OCI-LY7 (cell line): ENCODE measurements at regions not wholly inside any gene's neighbourhood (a gene's known extent, or its start where the extent isn't known, plus 50 kb on each side); places are given as distances from the start of the nearest gene placed in this dataset.

Experiments used
- BruUV-seq: library from RNA; stranded (reverse); fragments of 400-500 nt; replicated peaks from 2 replicates; lab custom pipeline; 2021; lab: Mats Ljungman, UMichigan
- CTCF ChIA-PET: fragments of 300-600 bp; sonication (Branson Sonifier 250); formaldehyde crosslinking; loops from one replicate; lab custom pipeline; 2022; ENCODE audit warnings: antibody characterized with exemption; ENCODE audit not compliant: unreplicated experiment; lab: Charles Lee
- POLR2A ChIA-PET: fragments of 300-600 bp; sonication (Branson Sonifier 250); formaldehyde crosslinking; loops from one replicate; lab custom pipeline; 2022; ENCODE audit warnings: antibody characterized with exemption; lab: Charles Lee
- DNase-seq: peaks from one replicate; pipeline ENCODE4 v3.0.0-alpha.2; 2015; ENCODE audit warnings: low spot score
- H2AFZ ChIP-seq: fragments of 200-600 bp; sonication (generic), shearing (Covaris generic); 2 replicates; pipeline ENCODE4 v1.6.1; 2014; ENCODE audit warnings: mild to moderate bottlenecking, antibody characterized with exemption, low read length, moderate library complexity
- H3K27ac ChIP-seq: fragments of 200-600 bp; sonication (generic); 2 replicates; pipeline ENCODE4 v1.5.1; 2014; ENCODE audit warnings: mixed run types, low read depth, mild to moderate bottlenecking, moderate library complexity, low read length, inconsistent platforms; ENCODE audit not compliant: poor library complexity, severe bottlenecking
- H3K36me3 ChIP-seq: fragments of 200-600 bp; sonication (generic); 2 replicates; pipeline ENCODE4 v1.6.1; 2014; ENCODE audit warnings: mild to moderate bottlenecking, antibody characterized with exemption, low read length, moderate library complexity, mixed read lengths; ENCODE audit not compliant: insufficient read depth
- H3K4me1 ChIP-seq: fragments of 200-600 bp; sonication (generic); 2 replicates; pipeline ENCODE4 v1.5.1; 2014; ENCODE audit warnings: mild to moderate bottlenecking, low read length; ENCODE audit not compliant: insufficient read depth, poor library complexity, severe bottlenecking
- H3K4me2 ChIP-seq: fragments of 200-600 bp; sonication (generic); 2 replicates; pipeline ENCODE4 v1.6.1; 2014; ENCODE audit warnings: mild to moderate bottlenecking, low read length
- H3K4me3 ChIP-seq: fragments of 200-600 bp; sonication (generic); 2 replicates; pipeline ENCODE4 v1.5.1; 2014; ENCODE audit warnings: mild to moderate bottlenecking, low read depth, low read length; ENCODE audit not compliant: poor library complexity, severe bottlenecking
- H3K79me2 ChIP-seq: fragments of 200-600 bp; sonication (generic); 2 replicates; pipeline ENCODE4 v1.6.1; 2016; ENCODE audit warnings: low read depth, mild to moderate bottlenecking, low read length, moderate library complexity, mixed read lengths; ENCODE audit not compliant: insufficient read depth
- H3K9me2 ChIP-seq: fragments of 200-600 bp; sonication (generic); 2 replicates; pipeline ENCODE4 v1.6.1; 2016; ENCODE audit warnings: mild to moderate bottlenecking, low read length, mixed read lengths; ENCODE audit not compliant: insufficient read depth
- H3K9me3 ChIP-seq: fragments of 200-600 bp; sonication (generic); 2 replicates; pipeline ENCODE4 v1.6.1; 2014; ENCODE audit warnings: mild to moderate bottlenecking, mixed run types, low read length, mixed read lengths
- H4K20me1 ChIP-seq: fragments of 200-600 bp; sonication (generic); 2 replicates; pipeline ENCODE4 v1.6.1; 2014; ENCODE audit warnings: mild to moderate bottlenecking, antibody characterized with exemption, low read length, moderate library complexity, mixed read lengths; ENCODE audit not compliant: insufficient read depth
- EZH2phosphoT487 ChIP-seq: fragments of 200-600 bp; sonication (generic); IDR thresholded peaks from 2 replicates; pipeline ENCODE4 v1.6.1; 2018; ENCODE audit warnings: low read depth, borderline replicate concordance, mild to moderate bottlenecking, mixed run types, antibody characterized with exemption, low read length, moderate library complexity, mixed read lengths
- intact Hi-C: fragments of 100-400 bp; cut with micrococcal nuclease; formaldehyde crosslinking; loops from one replicate; pipeline ENCODE4 v1.10.0; 2022; ENCODE audit not compliant: unreplicated experiment
- TF ChIP-seq, protein P1 (sequence below): fragments of 200-600 bp; sonication (generic); conservative IDR thresholded peaks from 2 replicates; pipeline ENCODE4 v1.5.1; 2014; ENCODE audit warnings: mild to moderate bottlenecking, antibody characterized with exemption, low read length, moderate library complexity, mixed read lengths

DNA sequence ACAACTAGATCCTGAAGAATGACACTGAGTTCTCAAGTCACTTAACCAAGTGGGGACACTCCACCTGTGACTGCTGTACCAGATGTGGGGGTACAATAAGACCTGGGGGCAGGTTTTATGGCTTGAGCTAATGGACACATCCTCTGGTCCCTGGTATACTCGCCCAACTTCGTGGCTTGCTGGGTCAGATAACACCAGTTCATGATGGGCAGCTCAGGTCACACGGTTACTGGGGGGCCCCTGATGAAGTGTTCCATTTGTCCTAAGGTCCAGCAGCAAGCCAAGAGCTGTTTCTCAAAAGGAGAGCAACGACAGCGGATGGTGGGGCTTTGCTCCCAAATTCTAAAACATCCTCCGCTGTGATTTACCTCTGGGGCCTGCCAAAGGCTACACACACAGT, 1368.4 kb downstream of the BRD1 start:
- ChIA-PET POLR2A (no interaction called here), CTCF (no interaction called here)
- Histone ChIP-seq H3K9me3 (no peaks in the 10 kb centered on the region), H3K79me2 (no peaks in the 10 kb centered on the region), H3K9me2 (no peaks in the 10 kb centered on the region), H4K20me1 (no peaks in the 10 kb centered on the region), H3K27ac (no peak overlapping the region), H3K36me3 (no peaks in the 10 kb centered on the region), H3K4me2 (no peak overlapping the region), H3K4me3 (no peak overlapping the region), H2AFZ (no peak overlapping the region), H3K4me1 (no peaks in the 10 kb centered on the region)
- intact Hi-C loops, result no loop called here
- TF ChIP-seq EZH2phosphoT487, result no peak
- TF ChIP-seq, protein P1, sequence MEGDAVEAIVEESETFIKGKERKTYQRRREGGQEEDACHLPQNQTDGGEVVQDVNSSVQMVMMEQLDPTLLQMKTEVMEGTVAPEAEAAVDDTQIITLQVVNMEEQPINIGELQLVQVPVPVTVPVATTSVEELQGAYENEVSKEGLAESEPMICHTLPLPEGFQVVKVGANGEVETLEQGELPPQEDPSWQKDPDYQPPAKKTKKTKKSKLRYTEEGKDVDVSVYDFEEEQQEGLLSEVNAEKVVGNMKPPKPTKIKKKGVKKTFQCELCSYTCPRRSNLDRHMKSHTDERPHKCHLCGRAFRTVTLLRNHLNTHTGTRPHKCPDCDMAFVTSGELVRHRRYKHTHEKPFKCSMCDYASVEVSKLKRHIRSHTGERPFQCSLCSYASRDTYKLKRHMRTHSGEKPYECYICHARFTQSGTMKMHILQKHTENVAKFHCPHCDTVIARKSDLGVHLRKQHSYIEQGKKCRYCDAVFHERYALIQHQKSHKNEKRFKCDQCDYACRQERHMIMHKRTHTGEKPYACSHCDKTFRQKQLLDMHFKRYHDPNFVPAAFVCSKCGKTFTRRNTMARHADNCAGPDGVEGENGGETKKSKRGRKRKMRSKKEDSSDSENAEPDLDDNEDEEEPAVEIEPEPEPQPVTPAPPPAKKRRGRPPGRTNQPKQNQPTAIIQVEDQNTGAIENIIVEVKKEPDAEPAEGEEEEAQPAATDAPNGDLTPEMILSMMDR, result no peak
- no TSS peak for BruUV-seq
- no peak for DNase-seq

DNA sequence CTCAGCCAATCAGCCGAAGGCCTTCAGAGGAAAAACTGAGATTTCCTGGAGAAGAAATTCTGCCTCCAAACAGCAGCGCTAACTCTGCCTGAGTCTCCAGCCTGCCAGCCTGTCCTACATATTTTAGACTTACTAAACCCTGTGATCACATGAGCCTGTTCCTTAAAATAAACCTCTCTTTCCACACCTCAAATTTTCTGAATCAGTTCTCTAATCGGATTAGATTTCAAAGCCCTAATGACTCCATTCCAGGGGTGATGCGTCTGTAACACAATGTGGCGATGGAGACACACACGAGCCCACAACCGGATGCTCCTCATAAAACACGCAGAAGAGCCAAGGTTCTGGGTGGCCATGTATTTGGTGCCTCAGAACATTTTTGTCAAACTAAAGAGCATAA, 1371.2 kb downstream of the BRD1 start:
- no TSS peak for BruUV-seq
- H4K20me1 ChIP-seq, result no peaks in the 10 kb centered on the region
- no peak overlapping the region for H3K27ac ChIP-seq
- no peak overlapping the region for H3K4me3 ChIP-seq
- DNase-seq, result no peak
- intact Hi-C loops, result no loop called here
- no peak overlapping the region for H3K4me2 ChIP-seq
- no peak overlapping the region for H2AFZ ChIP-seq
- H3K4me1 ChIP-seq, result no peaks in the 10 kb centered on the region
- no peaks in the 10 kb centered on the region for H3K9me2 ChIP-seq
- H3K79me2 ChIP-seq, result no peaks in the 10 kb centered on the region
- CTCF ChIA-PET, result no interaction called here
- no peaks in the 10 kb centered on the region for H3K36me3 ChIP-seq
- TF ChIP-seq, protein P1, result no peak
- TF ChIP-seq EZH2phosphoT487, result no peak
- no peaks in the 10 kb centered on the region for H3K9me3 ChIP-seq
- POLR2A ChIA-PET, result no interaction called here

DNA sequence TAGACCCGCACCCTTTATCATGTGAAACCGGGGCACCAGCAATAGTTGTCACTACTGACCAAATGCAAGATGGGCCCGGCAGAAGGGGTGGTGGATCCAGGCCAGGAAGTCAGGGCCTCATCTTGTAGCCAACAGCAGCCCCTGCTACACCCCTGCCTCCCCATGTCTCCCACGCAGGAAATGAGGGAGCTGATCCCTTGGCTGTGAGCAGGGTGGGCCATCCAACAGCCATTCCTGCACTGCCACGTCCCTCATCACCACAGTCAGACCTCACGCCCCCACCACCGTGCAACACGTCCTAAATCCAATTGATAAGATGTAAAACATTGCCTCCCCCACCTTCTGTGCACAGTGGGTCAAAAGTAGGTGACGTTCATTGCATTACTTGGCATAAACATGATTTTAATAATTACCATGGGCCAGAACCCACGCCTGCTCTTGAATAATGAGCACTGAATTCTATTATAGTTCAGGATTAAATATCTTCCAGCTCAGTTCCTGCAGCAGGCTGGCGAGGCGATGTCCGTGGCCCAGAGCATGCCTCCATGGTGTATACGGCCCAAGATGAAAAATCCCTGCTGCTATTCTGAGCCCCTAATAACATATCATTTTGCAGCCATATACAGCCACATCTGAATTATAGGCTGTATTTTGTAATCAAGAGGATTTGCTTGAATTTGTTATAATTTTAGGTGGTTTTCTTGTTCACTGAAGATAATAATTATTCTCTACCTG, 1373.8 kb downstream of the BRD1 start:
- Histone ChIP-seq H3K4me2 (no peak overlapping the region), H3K9me3 (no peaks in the 10 kb centered on the region), H2AFZ (no peak overlapping the region), H3K79me2 (no peaks in the 10 kb centered on the region), H3K4me3 (no peak overlapping the region), H3K27ac (no peak overlapping the region), H3K4me1 (no peaks in the 10 kb centered on the region), H4K20me1 (no peaks in the 10 kb centered on the region), H3K36me3 (no peaks in the 10 kb centered on the region), H3K9me2 (no peaks in the 10 kb centered on the region)
- no peak for DNase-seq
- BruUV-seq, result no TSS peak
- ChIA-PET CTCF (no interaction called here), POLR2A (no interaction called here)
- TF ChIP-seq, protein P1, result no peak
- TF ChIP-seq EZH2phosphoT487, result no peak
- intact Hi-C loops, result no loop called here
